H9 (cell line): ENCODE measurements at regions not wholly inside any gene's neighbourhood (a gene's known extent, or its start where the extent isn't known, plus 50 kb on each side); places are given as distances from the start of the nearest gene placed in this dataset.

ENCODE experiments used
- DNase-seq: peaks from one replicate; pipeline ENCODE4 v3.0.0-alpha.2; 2017
- H2AFZ ChIP-seq: one replicate; pipeline ENCODE4 v1.6.1; 2013; ENCODE audit warnings: mild to moderate bottlenecking, low read length, control low read depth, moderate library complexity
- H2AK5ac ChIP-seq: 2 replicates; pipeline ENCODE4 v1.6.1; 2013; ENCODE audit warnings: low read length, control low read depth, mixed read lengths; ENCODE audit not compliant: insufficient read length
- H2BK120ac ChIP-seq: one replicate; pipeline ENCODE4 v1.6.1; 2013; ENCODE audit warnings: low read depth, mild to moderate bottlenecking, low read length, control low read depth, inconsistent platforms; ENCODE audit not compliant: poor library complexity, severe bottlenecking
- H2BK12ac ChIP-seq: 2 replicates; pipeline ENCODE4 v1.6.1; 2013; ENCODE audit warnings: low read length, control low read depth, mixed read lengths, low read depth; ENCODE audit not compliant: insufficient read length
- H2BK15ac ChIP-seq: 2 replicates; pipeline ENCODE4 v1.6.1; 2013; ENCODE audit warnings: low read depth, low read length, control low read depth
- H2BK20ac ChIP-seq: one replicate; pipeline ENCODE4 v1.6.1; 2013; ENCODE audit warnings: low read depth, mild to moderate bottlenecking, low read length, control low read depth, inconsistent platforms; ENCODE audit not compliant: poor library complexity, severe bottlenecking
- H2BK5ac ChIP-seq: 2 replicates; pipeline ENCODE4 v1.6.1; 2013; ENCODE audit warnings: low read length, control low read depth, mixed read lengths; ENCODE audit not compliant: insufficient read length
- H3K14ac ChIP-seq: 2 replicates; pipeline ENCODE4 v1.6.1; 2013; ENCODE audit warnings: low read length, control low read depth; ENCODE audit not compliant: insufficient read depth
- H3K18ac ChIP-seq: 2 replicates; pipeline ENCODE4 v1.6.1; 2013; ENCODE audit warnings: low read depth, mild to moderate bottlenecking, mixed read lengths, low read length, control low read depth; ENCODE audit not compliant: insufficient read length
- H3K23ac ChIP-seq: 2 replicates; pipeline ENCODE4 v1.6.1; 2013; ENCODE audit warnings: low read length, control low read depth, mixed read lengths, low read depth; ENCODE audit not compliant: insufficient read length
- H3K23me2 ChIP-seq: 2 replicates; pipeline ENCODE4 v1.6.1; 2013; ENCODE audit warnings: low read depth, mild to moderate bottlenecking, mixed read lengths, low read length, control low read depth; ENCODE audit not compliant: insufficient read length, poor library complexity, severe bottlenecking
- H3K27ac ChIP-seq: 2 replicates; pipeline ENCODE4 v1.5.1; 2013; ENCODE audit warnings: low read length, control low read depth, mixed read lengths, low read depth; ENCODE audit not compliant: insufficient read length
- H3K27me3 ChIP-seq: 2 replicates; pipeline ENCODE4 v1.6.1; 2013; ENCODE audit warnings: low read length, control low read depth, inconsistent platforms; ENCODE audit not compliant: insufficient read depth
- H3K4ac ChIP-seq: 2 replicates; pipeline ENCODE4 v1.6.1; 2013; ENCODE audit warnings: low read depth, mild to moderate bottlenecking, control low read depth, inconsistent platforms, low read length, moderate library complexity
- H3K4me1 ChIP-seq: 2 replicates; pipeline ENCODE4 v1.6.1; 2013; ENCODE audit warnings: low read length, control low read depth, inconsistent platforms; ENCODE audit not compliant: insufficient read depth
- H3K4me2 ChIP-seq: 2 replicates; pipeline ENCODE4 v1.6.1; 2013; ENCODE audit warnings: low read length, control low read depth, mixed read lengths; ENCODE audit not compliant: insufficient read length, insufficient read depth
- H3K56ac ChIP-seq: 2 replicates; pipeline ENCODE4 v1.6.1; 2013; ENCODE audit warnings: low read depth, mild to moderate bottlenecking, mixed read lengths, low read length, control low read depth; ENCODE audit not compliant: insufficient read length
- H3K79me1 ChIP-seq: 2 replicates; pipeline ENCODE4 v1.6.1; 2013; ENCODE audit warnings: low read depth, mild to moderate bottlenecking, moderate library complexity, low read length, control low read depth, inconsistent platforms; ENCODE audit not compliant: insufficient read depth, poor library complexity, severe bottlenecking
- H3K79me2 ChIP-seq: 2 replicates; pipeline ENCODE4 v1.6.1; 2013; ENCODE audit warnings: low read length, control low read depth, inconsistent platforms; ENCODE audit not compliant: insufficient read depth
- H3K9ac ChIP-seq: 2 replicates; pipeline ENCODE4 v1.6.1; 2013; ENCODE audit warnings: low read length, control low read depth, mixed read lengths; ENCODE audit not compliant: insufficient read length; ENCODE audit errors: extremely low read depth
- H3K9me3 ChIP-seq: one replicate; pipeline ENCODE4 v1.6.1; 2013; ENCODE audit warnings: low read depth, low read length, inconsistent platforms; ENCODE audit not compliant: control insufficient read depth
- H3T11ph ChIP-seq: one replicate; pipeline ENCODE4 v1.6.1; 2013; ENCODE audit warnings: mild to moderate bottlenecking, low read length, control low read depth, inconsistent platforms
- H4K20me1 ChIP-seq: one replicate; pipeline ENCODE4 v1.6.1; 2013; ENCODE audit not compliant: control insufficient read depth, insufficient read length, insufficient read depth
- H4K5ac ChIP-seq: 2 replicates; pipeline ENCODE4 v1.6.1; 2013; ENCODE audit warnings: low read depth, mild to moderate bottlenecking, mixed read lengths, low read length, control low read depth; ENCODE audit not compliant: insufficient read length
- H4K8ac ChIP-seq: replicated peaks from 2 replicates; pipeline ENCODE4 v1.6.1; 2013; ENCODE audit warnings: low read length, control low read depth, mixed read lengths, low read depth; ENCODE audit not compliant: insufficient read length
- H4K91ac ChIP-seq: 2 replicates; pipeline ENCODE4 v1.6.1; 2013; ENCODE audit warnings: low read depth, mild to moderate bottlenecking, moderate library complexity, mixed read lengths, low read length, control low read depth; ENCODE audit not compliant: insufficient read length
- H3K27ac Mint-ChIP-seq, 3 experiments: 2 replicates in 2 of 3; 3 replicates in 1 of 3; pipeline ENCODE4 v1.8.0; 2020 to 2021; ENCODE audit warnings: mixed read lengths in 3 of 3, mild to moderate bottlenecking in 1 of 3, moderate library complexity in 1 of 3
- H3K27me3 Mint-ChIP-seq: 2 replicates; pipeline ENCODE4 v1.8.0; 2021; ENCODE audit warnings: low read depth, mild to moderate bottlenecking, moderate library complexity, mixed read lengths
- H3K36me3 Mint-ChIP-seq, 3 experiments: 2 replicates in 2 of 3; 3 replicates in 1 of 3; pipeline ENCODE4 v1.8.0; 2020 to 2021; ENCODE audit warnings: low read depth in 3 of 3, mixed read lengths in 3 of 3; ENCODE audit not compliant: insufficient read depth in 1 of 3
- H3K4me1 Mint-ChIP-seq, 2 experiments: 2 replicates each; pipeline ENCODE4 v1.8.0; 2020; ENCODE audit warnings: mixed read lengths in 2 of 2
- H3K4me3 Mint-ChIP-seq, 2 experiments: 2 replicates in 1 of 2; 3 replicates in 1 of 2; pipeline ENCODE4 v1.8.0; 2020 to 2021; ENCODE audit warnings: mild to moderate bottlenecking in 2 of 2, mixed read lengths in 2 of 2, moderate library complexity in 1 of 2
- H3K9me3 Mint-ChIP-seq, 2 experiments: 2 replicates in 1 of 2; 3 replicates in 1 of 2; pipeline ENCODE4 v1.8.0; 2020; ENCODE audit warnings: mild to moderate bottlenecking in 2 of 2, mixed read lengths in 2 of 2, moderate library complexity in 1 of 2
- WGBS: extraction: QIAGEN DNeasy Blood & Tissue Kit; methylation state at CpG from one replicate; pipeline ENCODE4 v1.1.7; 2013; ENCODE audit warnings: missing lambda C conversion rate, low lambda C conversion rate, mixed read lengths; ENCODE audit not compliant: insufficient read length; ENCODE audit errors: extremely low coverage; 5-methylcytosine and 5-hydroxymethylcytosine counted together
- TF ChIP-seq, protein P1 (sequence below): fragments of 200-600 bp; sonication (generic); conservative IDR thresholded peaks from 3 replicates; pipeline ENCODE4 v1.8.0; 2021; ENCODE audit warnings: antibody characterized with exemption, mild to moderate bottlenecking

DNA sequence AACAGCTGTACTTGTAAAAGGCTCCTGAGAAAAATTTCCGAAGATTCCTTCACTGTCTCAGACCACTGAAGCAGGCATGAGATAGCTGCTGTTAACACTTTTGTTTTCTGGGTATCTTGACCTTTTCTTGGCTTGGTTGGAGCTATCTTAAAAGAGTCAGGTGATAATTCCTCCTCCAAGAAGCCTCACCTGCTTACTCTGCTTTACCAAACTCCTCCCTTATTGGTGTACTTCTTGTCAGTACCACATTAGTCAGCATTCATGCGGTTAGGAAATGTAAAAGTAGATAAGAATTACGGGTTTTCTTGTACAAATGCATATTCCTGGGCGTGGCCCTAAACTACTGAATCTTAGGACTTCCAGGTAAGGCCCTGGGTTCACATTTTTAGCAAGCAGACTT is 489.8 kb upstream of the LARGE1 start:
- Mint-ChIP-seq H3K27me3 (peaks cover 6% of the 10 kb centered on the region), H3K4me1 (peaks cover 0 to 3% of the 10 kb centered on the region in 2 experiments; a peak in 1 of 4 replicates), H3K9me3 (no peaks in the 10 kb centered on the region), H3K27ac (no peak overlapping the region), H3K4me3 (no peak overlapping the region), H3K36me3 (no peaks in the 10 kb centered on the region)
- Histone ChIP-seq H2AK5ac (no peak overlapping the region), H3K23ac (no peak overlapping the region), H2BK15ac (no peak overlapping the region), H3T11ph (no peak overlapping the region), H3K4ac (no peak overlapping the region), H2AFZ (no peak overlapping the region), H3K9ac (no peak overlapping the region), H3K79me1 (no peaks in the 10 kb centered on the region), H2BK120ac (no peak overlapping the region), H3K18ac (no peak overlapping the region), H3K27ac (no peak overlapping the region), H4K91ac (no peak overlapping the region), H3K4me1 (no peaks in the 10 kb centered on the region), H2BK20ac (no peak overlapping the region), H3K79me2 (no peaks in the 10 kb centered on the region), H3K56ac (no peak overlapping the region), H4K20me1 (no peaks in the 10 kb centered on the region), H4K5ac (no peak overlapping the region), H2BK5ac (no peak overlapping the region), H3K9me3 (no peaks in the 10 kb centered on the region), H3K14ac (no peak overlapping the region), H3K27me3 (no peaks in the 10 kb centered on the region), H3K4me2 (no peak overlapping the region), H4K8ac (no peak overlapping the region), H2BK12ac (no peak overlapping the region), H3K23me2 (no peaks in the 10 kb centered on the region)
- no CpG with 5 or more reads among the region's 4 CpGs for WGBS
- TF ChIP-seq, protein P1, sequence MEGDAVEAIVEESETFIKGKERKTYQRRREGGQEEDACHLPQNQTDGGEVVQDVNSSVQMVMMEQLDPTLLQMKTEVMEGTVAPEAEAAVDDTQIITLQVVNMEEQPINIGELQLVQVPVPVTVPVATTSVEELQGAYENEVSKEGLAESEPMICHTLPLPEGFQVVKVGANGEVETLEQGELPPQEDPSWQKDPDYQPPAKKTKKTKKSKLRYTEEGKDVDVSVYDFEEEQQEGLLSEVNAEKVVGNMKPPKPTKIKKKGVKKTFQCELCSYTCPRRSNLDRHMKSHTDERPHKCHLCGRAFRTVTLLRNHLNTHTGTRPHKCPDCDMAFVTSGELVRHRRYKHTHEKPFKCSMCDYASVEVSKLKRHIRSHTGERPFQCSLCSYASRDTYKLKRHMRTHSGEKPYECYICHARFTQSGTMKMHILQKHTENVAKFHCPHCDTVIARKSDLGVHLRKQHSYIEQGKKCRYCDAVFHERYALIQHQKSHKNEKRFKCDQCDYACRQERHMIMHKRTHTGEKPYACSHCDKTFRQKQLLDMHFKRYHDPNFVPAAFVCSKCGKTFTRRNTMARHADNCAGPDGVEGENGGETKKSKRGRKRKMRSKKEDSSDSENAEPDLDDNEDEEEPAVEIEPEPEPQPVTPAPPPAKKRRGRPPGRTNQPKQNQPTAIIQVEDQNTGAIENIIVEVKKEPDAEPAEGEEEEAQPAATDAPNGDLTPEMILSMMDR, result no peak
- no peak for DNase-seq
